Umbilical cord (tissue), 1 donor: ENCODE measurements at regions not wholly inside any gene's neighbourhood (a gene's known extent, or its start where the extent isn't known, plus 50 kb on each side); places are given as distances from the start of the nearest gene placed in this dataset.

Experiments used
- DNase-seq: peaks from one replicate; pipeline ENCODE4 v3.0.0-alpha.2; 2015; ENCODE audit warnings: low spot score

DNA sequence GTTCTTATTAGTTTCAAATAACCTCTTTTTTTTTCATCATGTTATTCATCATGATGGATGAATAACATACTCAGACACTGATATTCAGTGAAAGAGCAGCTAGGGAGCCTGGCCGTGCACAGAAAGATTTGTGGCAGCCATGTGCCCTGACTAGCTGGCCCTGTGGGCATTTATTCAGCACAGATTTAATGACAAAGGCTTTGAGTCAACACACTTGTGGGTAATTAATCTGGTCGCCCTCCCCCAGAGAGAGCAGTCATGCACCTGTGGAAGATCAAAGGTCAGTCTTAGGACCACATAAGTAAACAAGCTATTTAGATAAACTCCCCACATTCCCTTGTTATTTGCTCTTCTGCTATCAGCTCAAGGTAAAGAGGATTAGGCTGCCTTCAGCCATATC, 153.2 kb upstream of the HMCN1 start:
- no peak for DNase-seq

DNA sequence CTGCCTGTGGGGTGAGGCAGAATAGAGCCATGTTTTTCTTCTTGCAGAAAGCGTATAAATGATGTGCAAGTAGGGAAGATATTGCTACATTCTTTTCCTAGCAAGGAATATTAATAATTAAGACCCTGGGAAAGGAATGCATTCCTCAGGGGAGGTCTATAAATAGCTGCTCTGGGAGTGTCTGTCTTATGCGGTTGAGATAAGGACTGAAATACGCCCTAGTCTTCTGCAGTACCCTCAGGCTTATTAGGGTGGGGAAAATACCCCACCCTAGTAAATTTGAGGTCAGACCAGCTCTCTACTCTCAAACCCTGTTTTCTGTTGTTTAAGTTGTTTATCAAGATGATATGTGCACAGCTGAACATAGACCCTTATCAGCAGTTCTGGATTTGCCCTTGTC, 155.9 kb upstream of the HMCN1 start:
- DNase-seq = no peak

DNA sequence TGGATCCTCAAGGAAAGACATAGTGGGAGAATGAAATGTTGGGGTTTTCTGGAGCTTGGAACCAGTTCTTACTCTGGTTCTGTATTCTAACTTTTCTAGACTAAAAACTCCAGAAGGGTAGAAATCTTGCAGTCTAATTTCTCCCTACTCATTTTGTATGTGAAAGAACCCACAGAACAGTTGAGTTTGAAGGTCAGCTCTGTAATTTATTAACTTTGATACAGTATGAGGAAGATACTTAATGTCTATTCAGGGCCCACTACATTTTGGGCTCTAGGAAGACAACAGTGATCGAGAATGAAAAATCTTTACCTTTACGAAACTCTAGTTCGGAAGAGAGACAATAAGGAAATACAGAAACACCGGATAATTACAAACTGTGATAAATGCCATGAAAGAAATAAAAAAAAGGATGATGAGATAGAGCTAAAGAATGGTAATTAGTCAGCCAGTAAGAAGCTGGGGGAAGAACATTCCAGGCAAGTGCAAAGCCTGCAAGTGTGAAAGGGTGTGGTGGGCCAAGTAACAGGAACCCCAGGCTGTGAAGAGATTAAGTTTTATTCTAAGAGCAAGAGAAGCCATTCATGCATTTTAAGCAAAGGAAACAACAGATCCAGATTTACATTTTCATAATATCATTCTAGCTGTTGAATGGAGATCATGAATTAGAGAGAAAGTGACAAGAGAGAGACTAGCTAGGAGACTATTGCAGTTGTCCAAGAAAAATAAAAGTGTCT, 159.9 kb upstream of the HMCN1 start:
- DNase-seq = no peak

GRCh38 chr1:185573677-185574076, 160.5 kb upstream of the HMCN1 start:
- DNase-seq = no peak

- no peak for DNase-seq
Measured at GRCh38 chr1:185573162-185573561, 161.0 kb upstream of the HMCN1 start.

DNA sequence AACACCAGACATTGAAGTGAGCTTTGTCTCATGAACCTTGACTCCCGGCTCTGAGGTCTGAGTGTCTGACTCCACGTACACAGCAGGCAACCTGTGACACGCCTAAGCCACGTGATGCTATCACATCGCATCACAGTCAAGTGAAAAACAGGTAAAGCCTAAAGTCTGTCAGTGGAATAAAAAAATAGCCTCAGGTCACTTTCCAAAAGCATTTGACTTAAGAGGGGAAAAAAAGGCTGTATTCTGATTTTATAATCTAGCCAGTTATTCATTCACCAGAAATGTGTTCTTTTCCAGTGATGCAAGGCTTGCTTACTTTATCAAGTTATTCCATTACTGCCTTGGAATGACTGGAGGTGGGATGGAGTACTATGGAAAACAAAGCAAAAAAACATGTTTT, 163.2 kb upstream of the HMCN1 start:
- no peak for DNase-seq

GRCh38 chr1:185568155-185569123, 165.8 kb upstream of the HMCN1 start:
- DNase-seq = no peak

DNA sequence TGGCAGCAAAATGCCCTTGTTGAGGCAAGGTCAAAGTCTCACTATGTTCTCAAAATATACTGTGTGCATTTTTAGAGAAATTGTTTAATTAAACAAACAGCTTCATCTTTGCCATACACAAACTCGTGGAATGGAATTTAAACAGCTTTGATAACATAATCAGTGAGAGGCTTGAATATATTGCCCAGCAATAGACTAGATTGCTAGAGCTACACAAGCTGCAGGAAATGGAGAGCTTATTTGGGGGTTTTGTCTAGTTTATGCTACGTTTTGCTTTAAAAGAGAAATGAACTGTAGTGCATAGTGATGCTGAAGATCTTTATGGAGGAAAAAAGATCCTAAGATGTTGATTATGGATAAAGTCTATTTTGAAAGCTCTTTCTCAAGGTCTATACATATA, 166.8 kb upstream of the HMCN1 start:
- no peak for DNase-seq

DNA sequence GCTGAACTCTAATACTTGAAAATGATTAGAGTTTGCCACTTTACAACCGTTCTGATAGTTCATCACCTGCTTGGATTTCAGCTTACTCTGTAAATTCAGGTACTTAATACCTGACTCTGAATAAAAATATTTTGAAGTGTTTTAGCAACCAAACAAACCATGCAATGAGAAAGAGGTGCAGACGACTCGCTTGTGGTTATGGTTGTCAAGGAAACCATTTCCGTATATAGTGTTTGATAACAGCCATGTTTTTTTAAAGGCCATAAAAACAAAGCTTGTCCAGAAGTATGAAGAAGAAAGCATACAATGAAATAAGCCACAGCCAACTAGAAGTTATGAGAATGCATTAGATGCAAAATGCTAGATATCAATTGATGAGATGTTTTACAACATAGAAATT, 167.2 kb upstream of the HMCN1 start:
- DNase-seq = peak; percentile 59

GRCh38 chr1:185565302-185565701, 168.9 kb upstream of the HMCN1 start:
- peak; percentile 72 for DNase-seq

DNA sequence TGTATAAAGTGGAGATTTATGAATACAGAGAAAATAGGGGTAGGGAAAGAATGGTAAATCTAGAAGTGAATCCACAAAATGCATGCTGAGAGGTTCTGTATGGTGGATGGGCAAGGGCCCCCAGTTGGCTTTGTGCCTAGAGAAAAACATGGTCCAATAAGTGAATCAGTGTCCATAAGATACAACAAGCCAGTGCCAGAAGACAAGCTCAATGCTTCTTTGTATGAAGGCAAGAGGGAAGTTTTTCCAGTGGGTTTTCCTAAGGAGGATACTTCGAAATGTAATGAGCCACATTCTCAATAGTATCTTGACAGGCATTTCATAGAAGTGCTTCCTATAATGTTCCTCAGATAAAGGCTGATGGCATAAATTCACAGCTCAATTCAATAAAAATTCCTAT, 169.4 kb upstream of the HMCN1 start:
- DNase-seq = no peak

DNA sequence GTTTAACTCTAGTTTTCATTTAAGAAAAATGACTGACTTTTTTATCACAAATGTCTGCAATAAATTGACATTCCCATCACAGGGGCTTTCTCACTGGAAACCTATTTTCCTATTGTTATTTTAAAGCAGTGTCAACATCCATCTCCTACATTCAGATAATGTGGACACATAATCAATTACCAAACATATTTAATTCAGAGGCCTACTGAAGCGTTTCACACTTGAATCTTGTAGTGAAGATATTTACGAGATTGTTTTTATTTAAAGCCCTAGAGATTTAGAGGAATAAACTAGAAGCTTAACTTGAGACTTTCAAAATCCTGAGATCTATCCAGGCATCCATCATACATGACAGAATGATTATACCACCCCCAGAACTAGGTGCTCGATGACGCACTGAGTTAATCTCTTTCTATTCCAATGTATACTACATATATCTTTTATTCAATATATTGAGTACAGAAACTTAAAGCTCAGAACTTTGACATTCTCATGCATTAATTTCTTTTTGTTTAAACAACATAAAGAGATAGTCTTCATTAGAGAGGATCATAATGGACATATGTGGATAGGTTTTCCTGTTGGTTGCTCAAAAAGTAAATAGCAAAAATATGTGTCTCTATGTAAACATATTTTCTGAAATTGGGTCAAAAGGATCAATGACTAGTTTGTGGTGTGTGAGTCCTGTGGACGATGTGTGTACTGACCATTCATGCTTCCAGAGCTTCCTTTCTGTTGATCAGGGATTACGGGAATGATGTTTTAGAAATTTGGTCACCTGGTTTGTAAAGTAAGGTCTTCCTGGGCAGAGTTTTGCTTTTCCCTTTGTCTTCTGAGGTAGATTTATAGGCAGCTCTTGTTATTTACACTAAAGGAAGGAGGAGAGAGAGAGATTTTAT, 171.5 kb upstream of the HMCN1 start:
- peak; percentile 77 for DNase-seq

DNA sequence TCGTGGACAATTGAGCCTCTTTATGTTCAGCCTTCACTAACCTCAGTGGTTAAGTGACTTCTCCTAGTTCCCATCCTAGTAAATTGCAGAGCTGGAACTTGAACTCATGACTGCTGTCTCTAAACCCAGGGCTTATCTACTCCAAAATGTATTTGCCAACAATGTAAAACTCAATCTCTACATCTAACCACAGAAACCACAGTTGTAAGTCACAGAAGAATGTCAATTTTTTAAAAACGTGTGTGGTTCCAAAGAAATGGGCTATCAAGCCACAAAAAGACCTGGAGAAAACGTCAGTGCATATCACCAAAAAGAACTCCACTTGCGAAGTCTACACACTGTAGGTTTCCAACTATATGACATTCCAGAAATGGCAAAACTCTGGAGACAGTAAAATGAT, 172.6 kb upstream of the HMCN1 start:
- peak; percentile 11 for DNase-seq

DNA sequence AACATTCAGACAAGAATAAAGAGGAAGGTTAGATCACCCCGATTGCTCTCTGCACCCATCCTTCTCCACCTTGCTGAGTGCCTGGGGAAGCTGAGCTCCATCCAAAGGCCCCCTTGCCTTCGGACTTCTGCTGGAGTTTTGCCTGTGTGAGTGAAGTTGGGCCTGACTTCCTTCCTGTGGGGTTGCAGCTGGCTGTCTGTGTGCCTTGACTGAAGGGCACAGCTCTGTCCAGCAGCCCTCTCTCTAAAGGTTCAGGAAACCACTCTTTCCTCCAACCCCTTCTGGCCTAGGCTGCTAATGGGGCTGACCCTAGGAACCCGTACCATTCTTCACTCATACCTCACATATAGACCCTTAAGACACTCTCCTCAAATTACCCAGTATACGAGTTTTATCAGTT, 173.4 kb upstream of the HMCN1 start:
- no peak for DNase-seq

GRCh38 chr1:185559684-185560331, 174.4 kb upstream of the HMCN1 start:
- DNase-seq = no peak

DNA sequence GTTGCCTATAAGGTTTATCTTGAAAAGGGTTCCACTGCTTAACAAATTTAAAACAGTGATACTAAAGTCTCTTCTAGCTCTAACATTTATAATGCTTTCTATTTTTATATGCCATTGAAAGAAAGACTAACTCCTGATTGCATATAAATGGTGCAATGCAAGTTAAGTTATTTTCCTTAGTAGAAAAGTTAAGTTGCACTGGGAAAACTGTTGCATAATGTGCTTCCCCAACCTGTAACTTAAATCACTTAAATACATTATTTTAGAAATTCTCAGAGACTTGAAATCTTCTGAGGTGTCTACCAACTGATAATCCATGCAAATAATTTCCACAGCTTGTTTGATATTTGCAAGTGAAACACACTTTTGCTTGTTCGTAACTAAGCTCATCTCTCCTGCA, 175.0 kb upstream of the HMCN1 start:
- DNase-seq = no peak

GRCh38 chr1:185556561-185556960, 177.6 kb upstream of the HMCN1 start:
- DNase-seq = no peak

- no peak for DNase-seq
Measured at GRCh38 chr1:185555743-185556142, 178.4 kb upstream of the HMCN1 start.

GRCh38 chr1:185551008-185551407, 183.2 kb upstream of the HMCN1 start:
- DNase-seq = no peak

GRCh38 chr1:185549906-185550305, 184.3 kb upstream of the HMCN1 start:
- no peak for DNase-seq

- no peak for DNase-seq
Measured at GRCh38 chr1:185546029-185546428, 188.2 kb upstream of the HMCN1 start.
